HPDE6-E6E7 (cell line): ENCODE measurements at regions not wholly inside any gene's neighbourhood (a gene's known extent, or its start where the extent isn't known, plus 50 kb on each side); places are given as distances from the start of the nearest gene placed in this dataset.
A peak's percentile ranks its signal among the peaks of the same experiment; 100 is the strongest.
"Not testable (repeated sequence)": the region's sequence is repeated elsewhere in the genome, so short reads cannot be mapped to it uniquely, and the experiment has no call there.

Experiments
- DNase-seq: peaks from one replicate; pipeline ENCODE4 v3.0.0; 2011; ENCODE audit warnings: missing footprints; ENCODE audit errors: extremely low spot score

- no peak for DNase-seq
Measured at GRCh38 chr6:94227741-94228140, 808.4 kb upstream of the EPHA7 start.

- DNase-seq: no peak
Measured at GRCh38 chr6:94217836-94218235, 798.5 kb upstream of the EPHA7 start.

- no peak for DNase-seq
Measured at GRCh38 chr6:94215552-94215951, 796.2 kb upstream of the EPHA7 start.

GRCh38 chr6:94213226-94213625 lies 793.9 kb upstream of the EPHA7 start:
- no peak for DNase-seq

GRCh38 chr6:94196891-94197290 lies 777.5 kb upstream of the EPHA7 start:
- DNase-seq: no peak

- DNase-seq: no peak
Measured at GRCh38 chr6:94190030-94190429, 770.7 kb upstream of the EPHA7 start.

- no peak for DNase-seq
Measured at GRCh38 chr6:94184666-94185464, 765.5 kb upstream of the EPHA7 start.

- DNase-seq: no peak
Measured at GRCh38 chr6:94177429-94177828, 758.1 kb upstream of the EPHA7 start.

- DNase-seq: no peak
Measured at GRCh38 chr6:94175465-94175864, 756.1 kb upstream of the EPHA7 start.

- no peak for DNase-seq
Measured at GRCh38 chr6:94163877-94164276, 744.5 kb upstream of the EPHA7 start.

- no peak for DNase-seq
Measured at GRCh38 chr6:94150886-94151285, 731.5 kb upstream of the EPHA7 start.

- peak; percentile 1 for DNase-seq
Measured at GRCh38 chr6:94144807-94145206, 725.4 kb upstream of the EPHA7 start.

GRCh38 chr6:94137178-94137577 lies 717.8 kb upstream of the EPHA7 start:
- not testable (repeated sequence) for DNase-seq

- DNase-seq: no peak
Measured at GRCh38 chr6:94133106-94133505, 713.7 kb upstream of the EPHA7 start.

- DNase-seq: no peak
Measured at GRCh38 chr6:94131271-94131670, 711.9 kb upstream of the EPHA7 start.

GRCh38 chr6:94130478-94130877 lies 711.1 kb upstream of the EPHA7 start:
- no peak for DNase-seq

GRCh38 chr6:94129926-94130325 lies 710.6 kb upstream of the EPHA7 start:
- no peak for DNase-seq

GRCh38 chr6:94127716-94128115 lies 708.4 kb upstream of the EPHA7 start:
- no peak for DNase-seq

GRCh38 chr6:94124333-94124732 lies 705.0 kb upstream of the EPHA7 start:
- no peak for DNase-seq

- DNase-seq: no peak
Measured at GRCh38 chr6:94121094-94121493, 701.7 kb upstream of the EPHA7 start.

GRCh38 chr6:94099072-94099471 lies 679.7 kb upstream of the EPHA7 start:
- DNase-seq: no peak

- DNase-seq: no peak
Measured at GRCh38 chr6:94095961-94096360, 676.6 kb upstream of the EPHA7 start.

GRCh38 chr6:94089941-94090340 lies 670.6 kb upstream of the EPHA7 start:
- no peak for DNase-seq

- DNase-seq: no peak
Measured at GRCh38 chr6:94088870-94089269, 669.5 kb upstream of the EPHA7 start.
